OCI-LY3 (cell line): ENCODE measurements at regions not wholly inside any gene's neighbourhood (a gene's known extent, or its start where the extent isn't known, plus 50 kb on each side); places are given as distances from the start of the nearest gene placed in this dataset.

Experiments
- H2AFZ ChIP-seq: fragments of 200-600, 300-600 bp; shearing (Covaris generic); 2 replicates; pipeline ENCODE4 v1.6.0; 2014; ENCODE audit warnings: antibody characterized with exemption, low read depth, low read length
- H3K27ac ChIP-seq: fragments of 200-600, 300-600 bp; sonication (generic); 2 replicates; pipeline ENCODE4 v1.5.1; 2014; ENCODE audit warnings: mild to moderate bottlenecking, low read length, moderate library complexity, mixed read lengths
- H3K27me3 ChIP-seq: fragments of 200-600, 300-600 bp; sonication (generic); 2 replicates; pipeline ENCODE4 v1.6.1; 2014; ENCODE audit warnings: low read depth, low read length, mixed read lengths
- H3K36me3 ChIP-seq: fragments of 200-600, 300-600 bp; sonication (generic); replicated peaks from 2 replicates; pipeline ENCODE3; 2014; ENCODE audit warnings: low read depth, low read length, mixed read lengths
- H3K4me1 ChIP-seq: fragments of 300-600, 200-600 bp; sonication (generic); 2 replicates; pipeline ENCODE4 v1.6.1; 2014; ENCODE audit warnings: low read length, mixed read lengths
- H3K4me2 ChIP-seq: fragments of 200-600, 300-600 bp; sonication (generic); 2 replicates; pipeline ENCODE4 v1.6.1; 2014; ENCODE audit warnings: low read length, mixed read lengths
- H3K4me3 ChIP-seq: fragments of 300-600, 200-600 bp; sonication (generic); 2 replicates; pipeline ENCODE4 v1.5.1; 2014; ENCODE audit warnings: antibody characterized with exemption, mild to moderate bottlenecking, low read length, moderate library complexity
- H3K79me2 ChIP-seq: fragments of 300-600, 200-600 bp; shearing (Covaris generic); 2 replicates; pipeline ENCODE4 v1.6.1; 2014; ENCODE audit warnings: mild to moderate bottlenecking, low read length, mixed read lengths
- H3K9ac ChIP-seq: fragments of 300-600, 200-600 bp; shearing (Covaris generic); 2 replicates; pipeline ENCODE4 v1.6.0; 2014; ENCODE audit warnings: mild to moderate bottlenecking, low read length, moderate library complexity
- H3K9me3 ChIP-seq: fragments of 200-600, 300-600 bp; shearing (Covaris generic); 2 replicates; pipeline ENCODE4 v1.6.1; 2014; ENCODE audit warnings: low read length, mixed read lengths; ENCODE audit not compliant: insufficient read depth
- H4K20me1 ChIP-seq: fragments of 200-600, 300-600 bp; sonication (generic); 2 replicates; pipeline ENCODE4 v1.6.1; 2016; ENCODE audit warnings: low read length, mixed read lengths; ENCODE audit not compliant: insufficient read depth
- CTCF ChIP-seq: fragments of 200-600, 300-600 bp; sonication (generic); IDR thresholded peaks from 2 replicates; pipeline ENCODE4 v1.5.1; 2014; ENCODE audit warnings: antibody characterized with exemption, low read length, low read depth
- EZH2phosphoT487 ChIP-seq: fragments of 200-600 bp; shearing (Covaris generic); IDR thresholded peaks from 2 replicates; pipeline ENCODE4 v1.6.1; 2018; ENCODE audit warnings: antibody characterized with exemption, mixed run types, low read depth

DNA sequence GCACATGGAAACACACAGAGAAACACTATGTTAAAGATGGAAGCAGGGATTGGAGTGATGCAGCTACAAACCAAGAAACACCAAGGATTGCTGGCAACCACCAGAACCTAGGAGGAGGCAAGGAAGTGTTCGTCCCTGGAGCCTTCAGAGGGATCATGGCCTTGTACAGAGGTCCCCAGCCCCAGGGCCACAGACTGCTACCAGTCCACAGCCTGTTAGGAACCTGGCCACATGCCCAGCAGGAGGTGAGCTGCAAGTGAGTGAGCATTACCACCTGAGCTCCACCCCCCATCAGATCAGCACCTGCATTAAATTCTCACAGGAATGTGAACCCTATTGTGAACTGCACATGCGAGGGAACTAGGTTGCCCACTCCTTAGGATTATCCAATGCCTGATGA is 505.7 kb upstream of the MDFIC2 start:
- no peaks in the 10 kb centered on the region for H3K79me2 ChIP-seq
- no peaks in the 10 kb centered on the region for H3K9me3 ChIP-seq
- H4K20me1 ChIP-seq: no peaks in the 10 kb centered on the region
- H2AFZ ChIP-seq: no peak overlapping the region
- no peak overlapping the region for H3K4me2 ChIP-seq
- no peaks in the 10 kb centered on the region for H3K36me3 ChIP-seq
- no peak overlapping the region for H3K9ac ChIP-seq
- TF ChIP-seq EZH2phosphoT487 (no peak), CTCF (no peak)
- 0 out of 2 replicates have a peak, but pooled peaks cover 4% of the 10 kb centered on the region for H3K27me3 ChIP-seq
- no peaks in the 10 kb centered on the region for H3K4me1 ChIP-seq
- no peak overlapping the region for H3K27ac ChIP-seq
- no peak overlapping the region for H3K4me3 ChIP-seq

DNA sequence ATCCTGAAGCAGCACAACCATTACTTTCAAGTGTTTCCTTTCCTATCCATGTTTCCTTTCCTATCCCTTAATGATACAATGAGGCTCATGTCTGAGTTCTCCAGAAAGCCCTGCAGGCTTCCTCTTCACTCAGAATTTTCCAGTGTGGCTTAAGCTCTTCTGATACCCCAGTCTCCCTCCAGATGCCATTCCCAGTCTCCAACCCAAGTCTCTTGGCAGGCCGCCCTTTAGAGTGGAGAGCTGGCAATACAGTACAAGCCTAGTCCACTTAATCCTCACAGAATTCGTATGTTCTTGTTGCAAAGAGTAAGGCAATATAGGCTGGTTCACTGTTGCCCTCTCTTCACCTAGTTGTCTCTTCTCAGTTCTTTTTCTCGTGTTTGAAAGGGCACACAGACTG is 503.9 kb upstream of the MDFIC2 start:
- Histone ChIP-seq H3K9ac (no peak overlapping the region), H3K27me3 (0 out of 2 replicates have a peak, but pooled peaks cover 4% of the 10 kb centered on the region), H3K4me3 (no peak overlapping the region), H3K27ac (no peak overlapping the region), H3K4me2 (no peak overlapping the region), H3K9me3 (no peaks in the 10 kb centered on the region), H3K4me1 (no peaks in the 10 kb centered on the region), H2AFZ (no peak overlapping the region), H3K79me2 (no peaks in the 10 kb centered on the region), H3K36me3 (no peaks in the 10 kb centered on the region), H4K20me1 (no peaks in the 10 kb centered on the region)
- no peak for TF ChIP-seq EZH2phosphoT487
- no peak for TF ChIP-seq CTCF

- TF ChIP-seq CTCF: no peak
- no peak for TF ChIP-seq EZH2phosphoT487
- no peaks in the 10 kb centered on the region for H3K79me2 ChIP-seq
- H3K27ac ChIP-seq: no peak overlapping the region
- H3K9me3 ChIP-seq: no peaks in the 10 kb centered on the region
- no peaks in the 10 kb centered on the region for H3K4me1 ChIP-seq
- H3K4me2 ChIP-seq: no peak overlapping the region
- no peaks in the 10 kb centered on the region for H3K36me3 ChIP-seq
- H3K9ac ChIP-seq: no peak overlapping the region
- H4K20me1 ChIP-seq: no peaks in the 10 kb centered on the region
- H3K27me3 ChIP-seq: 0 out of 2 replicates have a peak, but pooled peaks cover 4% of the 10 kb centered on the region
- no peak overlapping the region for H2AFZ ChIP-seq
- no peak overlapping the region for H3K4me3 ChIP-seq
These were observed 503.4 kb upstream of the MDFIC2 start for GRCh38 chr3:70815817-70816216.

GRCh38 chr3:70813311-70813710 is 500.9 kb upstream of the MDFIC2 start:
- Histone ChIP-seq H3K4me2 (no peak overlapping the region), H3K27ac (no peak overlapping the region), H3K4me3 (no peak overlapping the region), H3K9me3 (no peaks in the 10 kb centered on the region), H2AFZ (no peak overlapping the region), H3K79me2 (no peaks in the 10 kb centered on the region), H3K4me1 (no peaks in the 10 kb centered on the region), H3K27me3 (0 out of 2 replicates have a peak, but pooled peaks cover 4% of the 10 kb centered on the region), H3K9ac (no peak overlapping the region), H4K20me1 (no peaks in the 10 kb centered on the region), H3K36me3 (no peaks in the 10 kb centered on the region)
- TF ChIP-seq CTCF: no peak
- TF ChIP-seq EZH2phosphoT487: no peak
